H1 (cell line): ENCODE measurements at regions not wholly inside any gene's neighbourhood (a gene's known extent, or its start where the extent isn't known, plus 50 kb on each side); places are given as distances from the start of the nearest gene placed in this dataset.
"Not testable (repeated sequence)": the region's sequence is repeated elsewhere in the genome, so short reads cannot be mapped to it uniquely, and the experiment has no call there.

Experiments
- CTCF ChIA-PET: fragments of 300-600 bp; sonication (Branson Sonifier 250); formaldehyde crosslinking; loops from one replicate; lab custom pipeline; 2021; ENCODE audit not compliant: partially characterized antibody; lab: Charles Lee
- POLR2A ChIA-PET: fragments of 300-600 bp; sonication (Branson Sonifier 250); formaldehyde crosslinking; loops from one replicate; lab custom pipeline; 2021; ENCODE audit warnings: inconsistent platforms; ENCODE audit not compliant: partially characterized antibody; lab: Charles Lee
- DNase-seq, 2 experiments: peaks; one replicate each; pipeline versions ENCODE4 v3.0.0 to v3.0.0-alpha.2; 2010 to 2022; ENCODE audit warnings: low spot score in 2 of 2, low read depth in 1 of 2, mixed read lengths in 1 of 2
- FAIRE-seq: peaks from 2 replicates; lab custom pipeline; 2011; peaks lifted over from hg19 to GRCh38; lab: Jason Lieb, UNC
- H2AFZ ChIP-seq: 2 replicates; pipeline ENCODE4 v1.8.1; 2012; ENCODE audit warnings: low read length, inconsistent platforms
- H2AK5ac ChIP-seq: 2 replicates; pipeline ENCODE4 v1.6.1; 2013; ENCODE audit warnings: low read depth, low read length
- H2BK120ac ChIP-seq: replicated peaks from 2 replicates; pipeline ENCODE3; 2013; ENCODE audit warnings: low read depth, low read length, inconsistent platforms
- H2BK12ac ChIP-seq: 2 replicates; pipeline ENCODE4 v1.6.1; 2013; ENCODE audit warnings: low read depth, low read length
- H2BK15ac ChIP-seq: 2 replicates; pipeline ENCODE4 v1.6.1; 2013; ENCODE audit warnings: low read length
- H2BK20ac ChIP-seq: 2 replicates; pipeline ENCODE4 v1.6.1; 2013; ENCODE audit warnings: low read length
- H2BK5ac ChIP-seq: 2 replicates; pipeline ENCODE4 v1.6.1; 2013; ENCODE audit warnings: low read depth, low read length
- H3K14ac ChIP-seq: 2 replicates; pipeline ENCODE4 v1.6.1; 2013; ENCODE audit warnings: inconsistent platforms; ENCODE audit not compliant: insufficient read length
- H3K18ac ChIP-seq: 2 replicates; pipeline ENCODE4 v1.6.1; 2013; ENCODE audit warnings: low read length; ENCODE audit errors: extremely low read depth
- H3K23ac ChIP-seq: 2 replicates; pipeline ENCODE4 v1.6.1; 2013; ENCODE audit warnings: inconsistent platforms; ENCODE audit not compliant: insufficient read length
- H3K23me2 ChIP-seq: 2 replicates; pipeline ENCODE4 v1.6.1; 2013; ENCODE audit warnings: low read depth, low read length
- H3K27ac ChIP-seq: 2 replicates; pipeline ENCODE4 v1.6.1; 2011; ENCODE audit warnings: low read depth, low read length, inconsistent platforms
- H3K27me3 ChIP-seq, 4 experiments: replicated peaks in 1 of 4; 1 replicate in 1 of 4; 2 replicates in 3 of 4; pipeline versions ENCODE4 v1.6.1 to v1.8.1; 2011 to 2013; ENCODE audit warnings: low read length in 3 of 4, mild to moderate bottlenecking in 3 of 4, inconsistent platforms in 2 of 4, mixed read lengths in 2 of 4, moderate library complexity in 1 of 4; ENCODE audit not compliant: control insufficient read depth in 3 of 4, insufficient read depth in 3 of 4; ENCODE audit errors: extremely low read depth in 1 of 4
- H3K36me3 ChIP-seq, 4 experiments: 2 replicates each; pipeline versions ENCODE4 v1.6.1 to v1.8.1; 2011 to 2013; ENCODE audit warnings: mild to moderate bottlenecking in 4 of 4, low read length in 3 of 4, moderate library complexity in 2 of 4, control low read depth in 1 of 4, inconsistent platforms in 1 of 4; ENCODE audit not compliant: insufficient read depth in 4 of 4, control insufficient read depth in 2 of 4
- H3K4ac ChIP-seq: replicated peaks from 2 replicates; pipeline ENCODE3; 2013; ENCODE audit warnings: low read length, low read depth, mixed read lengths, inconsistent platforms; ENCODE audit not compliant: insufficient read length
- H3K4me1 ChIP-seq, 4 experiments: replicated peaks in 1 of 4; 1 replicate in 1 of 4; 2 replicates in 3 of 4; pipeline versions ENCODE4 v1.6.1 to v1.8.1; 2011 to 2013; ENCODE audit warnings: low read length in 3 of 4, inconsistent platforms in 2 of 4, mixed read lengths in 1 of 4; ENCODE audit not compliant: insufficient read depth in 4 of 4, control insufficient read depth in 3 of 4
- H3K4me2 ChIP-seq, 2 experiments: 2 replicates each; pipeline versions ENCODE4 v1.6.1 to v1.8.1; 2011 to 2013; ENCODE audit warnings: low read depth in 2 of 2, low read length in 2 of 2, control low read depth in 1 of 2, inconsistent platforms in 1 of 2, mild to moderate bottlenecking in 1 of 2; ENCODE audit not compliant: insufficient read depth in 1 of 2
- H3K4me3 ChIP-seq, 4 experiments: fragments of 200-600, 300-600 bp in 1 of 4; sonication (generic), shearing (Covaris generic), sonication (Bioruptor Twin) in 1 of 4; 2 replicates each; pipeline versions ENCODE4 v1.5.1 to v1.8.1; 2011 to 2016; ENCODE audit warnings: low read length in 4 of 4, low read depth in 3 of 4, control low read depth in 2 of 4, inconsistent platforms in 2 of 4, mild to moderate bottlenecking in 2 of 4, mixed read lengths in 1 of 4, moderate library complexity in 1 of 4; ENCODE audit not compliant: insufficient read depth in 2 of 4; ENCODE audit errors: extremely low read depth in 1 of 4
- H3K56ac ChIP-seq: replicated peaks from 2 replicates; pipeline ENCODE3; 2013; ENCODE audit warnings: low read depth, mild to moderate bottlenecking, mixed read lengths, low read length, inconsistent platforms; ENCODE audit not compliant: insufficient read length
- H3K79me1 ChIP-seq: 2 replicates; pipeline ENCODE4 v1.6.1; 2013; ENCODE audit warnings: low read depth, low read length, control low read depth
- H3K79me2 ChIP-seq, 2 experiments: 2 replicates each; pipeline versions ENCODE4 v1.6.1 to v1.8.1; 2012 to 2013; ENCODE audit warnings: low read length in 2 of 2, mild to moderate bottlenecking in 2 of 2, inconsistent platforms in 1 of 2; ENCODE audit not compliant: insufficient read depth in 2 of 2, control insufficient read depth in 1 of 2
- H3K9ac ChIP-seq, 4 experiments: replicated peaks in 1 of 4; 1 replicate in 1 of 4; 2 replicates in 3 of 4; pipeline versions ENCODE4 v1.6.1 to v1.8.1; 2011 to 2013; ENCODE audit warnings: low read depth in 3 of 4, low read length in 3 of 4, control low read depth in 2 of 4, mild to moderate bottlenecking in 2 of 4, moderate library complexity in 2 of 4, inconsistent platforms in 1 of 4; ENCODE audit errors: extremely low read depth in 1 of 4
- H3K9me3 ChIP-seq, 2 experiments: 2 replicates each; pipeline versions ENCODE4 v1.6.1 to v1.8.1; 2012 to 2013; ENCODE audit warnings: mild to moderate bottlenecking in 2 of 2, moderate library complexity in 2 of 2, control low read depth in 1 of 2, inconsistent platforms in 1 of 2, low read depth in 1 of 2, low read length in 1 of 2, mixed read lengths in 1 of 2; ENCODE audit not compliant: insufficient read depth in 2 of 2
- H4K20me1 ChIP-seq, 2 experiments: replicated peaks in 1 of 2; 2 replicates each; pipeline versions ENCODE3 to v1.8.1; 2011 to 2013; ENCODE audit warnings: inconsistent platforms in 2 of 2, low read length in 2 of 2, mild to moderate bottlenecking in 1 of 2; ENCODE audit not compliant: insufficient read depth in 2 of 2, control insufficient read depth in 1 of 2
- H4K5ac ChIP-seq: 2 replicates; pipeline ENCODE4 v1.6.1; 2013; ENCODE audit warnings: low read length, low read depth, mixed read lengths, inconsistent platforms; ENCODE audit not compliant: insufficient read length
- H4K8ac ChIP-seq: 2 replicates; pipeline ENCODE4 v1.8.0; 2013; ENCODE audit warnings: mild to moderate bottlenecking, moderate library complexity, low read length, inconsistent platforms; ENCODE audit not compliant: insufficient read depth; ENCODE audit errors: extremely low read depth
- H4K91ac ChIP-seq: replicated peaks from 2 replicates; pipeline ENCODE3; 2013; ENCODE audit warnings: low read length, mixed read lengths, inconsistent platforms; ENCODE audit not compliant: insufficient read length
- WGBS, 2 experiments: shearing (Covaris generic) in 1 of 2; methylation state at CpG; one replicate each; pipeline versions ENCODE4 v1.1.6 to v1.1.7; 2013 to 2015; ENCODE audit warnings: low lambda C conversion rate in 2 of 2, mixed read lengths in 2 of 2, inconsistent platforms in 1 of 2, low coverage in 1 of 2, missing lambda C conversion rate in 1 of 2; ENCODE audit not compliant: insufficient replicate concordance in 2 of 2, insufficient coverage in 1 of 2, insufficient read length in 1 of 2; ENCODE audit errors: extremely low coverage in 1 of 2, missing lambda C conversion rate in 1 of 2; 5-methylcytosine and 5-hydroxymethylcytosine counted together

GRCh38 chr6:26811486-26812116 lies 152.1 kb upstream of the ZNF322 start:
- H3K4me1 ChIP-seq, H3K23me2 ChIP-seq, FAIRE-seq, H3K79me1 ChIP-seq, H3K79me2 ChIP-seq, H3K9ac ChIP-seq, H3K14ac ChIP-seq, H4K20me1 ChIP-seq, H2BK5ac ChIP-seq, H3K4me3 ChIP-seq, H2BK15ac ChIP-seq, H3K18ac ChIP-seq, H3K27ac ChIP-seq, H4K8ac ChIP-seq, H3K9me3 ChIP-seq, H2BK120ac ChIP-seq, DNase-seq, H3K56ac ChIP-seq, H3K4me2 ChIP-seq, CTCF ChIA-PET, H2AFZ ChIP-seq, H4K91ac ChIP-seq, H4K5ac ChIP-seq, POLR2A ChIA-PET, H2BK12ac ChIP-seq, H3K27me3 ChIP-seq, H3K23ac ChIP-seq, H3K36me3 ChIP-seq, H3K4ac ChIP-seq, H2BK20ac ChIP-seq, H2AK5ac ChIP-seq: not testable (repeated sequence)
- WGBS, 2 experiments, result no CpG with 5 or more reads among the region's 36 CpGs

DNA sequence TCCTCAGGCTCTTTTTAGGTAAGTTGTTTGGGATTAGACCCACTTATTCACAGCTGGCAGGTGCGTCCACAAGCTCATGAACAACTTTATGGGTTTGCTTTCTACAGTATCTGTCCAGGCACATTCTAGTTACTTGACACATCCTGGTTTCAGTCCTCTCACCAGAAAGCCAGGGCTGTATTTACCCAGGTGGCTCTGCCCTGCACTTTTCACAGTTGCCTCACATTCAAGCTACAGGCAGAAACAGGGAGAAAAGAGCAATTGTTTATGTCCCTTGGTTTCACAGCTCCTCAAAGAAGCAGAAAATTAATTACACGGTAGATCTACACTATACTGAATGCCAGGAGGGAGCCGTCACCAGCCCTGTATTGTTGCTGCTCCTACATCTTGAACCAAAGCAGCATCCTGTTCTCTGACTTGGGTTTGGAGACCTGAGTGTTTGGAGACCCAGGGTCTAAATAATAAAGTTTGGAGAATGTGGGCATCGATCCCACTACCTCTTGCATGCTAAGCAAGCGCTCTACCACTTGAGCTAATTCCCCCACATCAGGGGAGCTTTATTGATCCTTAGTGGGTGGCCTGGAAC lies 159.2 kb upstream of the ZNF322 start:
- FAIRE-seq, H3K9me3 ChIP-seq, H3K36me3 ChIP-seq, H2AFZ ChIP-seq, H3K27me3 ChIP-seq, H3K4me2 ChIP-seq, POLR2A ChIA-PET, H3K27ac ChIP-seq, H3K4me3 ChIP-seq, H2BK120ac ChIP-seq, CTCF ChIA-PET, H3K4me1 ChIP-seq, H3K79me1 ChIP-seq, H2BK12ac ChIP-seq, H2BK5ac ChIP-seq, H3K56ac ChIP-seq, H4K20me1 ChIP-seq, H3K23ac ChIP-seq, H4K91ac ChIP-seq, H3K79me2 ChIP-seq, H3K18ac ChIP-seq, H4K8ac ChIP-seq, DNase-seq, H2BK15ac ChIP-seq, H2BK20ac ChIP-seq, H3K23me2 ChIP-seq, H4K5ac ChIP-seq, H3K4ac ChIP-seq, H3K9ac ChIP-seq, H3K14ac ChIP-seq, H2AK5ac ChIP-seq: not testable (repeated sequence)
- WGBS, 2 experiments, result no CpG with 5 or more reads among the region's 5 CpGs
